BE2C (cell line): ENCODE measurements at regions not wholly inside any gene's neighbourhood (a gene's known extent, or its start where the extent isn't known, plus 50 kb on each side); places are given as distances from the start of the nearest gene placed in this dataset.

Experiments
- DNase-seq: peaks from one replicate; pipeline ENCODE4 v3.0.0-alpha.2; 2020
- H3K27me3 ChIP-seq: fragments of 250-450 bp; sonication (Bioruptor Pico); 2 replicates; pipeline ENCODE4 v1.5.1; 2020; ENCODE audit warnings: mild to moderate bottlenecking
- H3K36me3 ChIP-seq: fragments of 250-450 bp; sonication (Bioruptor Pico); 2 replicates; pipeline ENCODE4 v1.5.1; 2020; ENCODE audit warnings: mild to moderate bottlenecking
- H3K4me1 ChIP-seq: fragments of 250-450 bp; sonication (Bioruptor Pico); 2 replicates; pipeline ENCODE4 v1.5.1; 2020
- H3K4me3 ChIP-seq: 2 replicates; pipeline ENCODE4 v1.5.1; 2011; ENCODE audit warnings: low read depth, low read length
- H3K9me3 ChIP-seq: fragments of 250-450 bp; sonication (Bioruptor Pico); 2 replicates; pipeline ENCODE4 v1.5.1; 2020
- TF ChIP-seq, protein P1 (sequence below): IDR thresholded peaks from 2 replicates; pipeline ENCODE4 v1.5.1; 2012; ENCODE audit warnings: mild to moderate bottlenecking, low read depth, low read length

DNA sequence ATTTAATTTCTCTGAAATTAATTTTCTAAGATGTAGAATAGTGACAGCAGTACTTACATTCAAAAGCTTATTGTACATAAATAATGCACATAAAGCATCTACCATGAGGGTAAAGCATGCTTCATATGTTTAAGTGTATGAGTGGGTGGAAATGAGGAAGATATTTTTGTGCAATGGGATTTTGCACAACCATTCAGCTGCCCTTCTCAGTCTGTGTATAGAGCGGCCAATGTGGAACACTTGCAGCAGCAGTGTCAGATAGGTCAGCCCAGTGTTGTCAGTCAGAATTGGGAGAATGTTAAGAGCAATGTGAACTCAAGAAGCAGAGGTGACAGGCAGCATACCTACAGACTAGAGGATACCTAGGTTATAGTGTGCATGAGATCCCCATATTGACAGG, 72.5 kb upstream of the ATP2B1 start:
- Histone ChIP-seq H3K4me3 (no peak overlapping the region), H3K36me3 (no peaks in the 10 kb centered on the region), H3K27me3 (no peaks in the 10 kb centered on the region), H3K4me1 (no peaks in the 10 kb centered on the region), H3K9me3 (no peaks in the 10 kb centered on the region)
- no peak for DNase-seq
- TF ChIP-seq, protein P1, sequence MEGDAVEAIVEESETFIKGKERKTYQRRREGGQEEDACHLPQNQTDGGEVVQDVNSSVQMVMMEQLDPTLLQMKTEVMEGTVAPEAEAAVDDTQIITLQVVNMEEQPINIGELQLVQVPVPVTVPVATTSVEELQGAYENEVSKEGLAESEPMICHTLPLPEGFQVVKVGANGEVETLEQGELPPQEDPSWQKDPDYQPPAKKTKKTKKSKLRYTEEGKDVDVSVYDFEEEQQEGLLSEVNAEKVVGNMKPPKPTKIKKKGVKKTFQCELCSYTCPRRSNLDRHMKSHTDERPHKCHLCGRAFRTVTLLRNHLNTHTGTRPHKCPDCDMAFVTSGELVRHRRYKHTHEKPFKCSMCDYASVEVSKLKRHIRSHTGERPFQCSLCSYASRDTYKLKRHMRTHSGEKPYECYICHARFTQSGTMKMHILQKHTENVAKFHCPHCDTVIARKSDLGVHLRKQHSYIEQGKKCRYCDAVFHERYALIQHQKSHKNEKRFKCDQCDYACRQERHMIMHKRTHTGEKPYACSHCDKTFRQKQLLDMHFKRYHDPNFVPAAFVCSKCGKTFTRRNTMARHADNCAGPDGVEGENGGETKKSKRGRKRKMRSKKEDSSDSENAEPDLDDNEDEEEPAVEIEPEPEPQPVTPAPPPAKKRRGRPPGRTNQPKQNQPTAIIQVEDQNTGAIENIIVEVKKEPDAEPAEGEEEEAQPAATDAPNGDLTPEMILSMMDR, result no peak

DNA sequence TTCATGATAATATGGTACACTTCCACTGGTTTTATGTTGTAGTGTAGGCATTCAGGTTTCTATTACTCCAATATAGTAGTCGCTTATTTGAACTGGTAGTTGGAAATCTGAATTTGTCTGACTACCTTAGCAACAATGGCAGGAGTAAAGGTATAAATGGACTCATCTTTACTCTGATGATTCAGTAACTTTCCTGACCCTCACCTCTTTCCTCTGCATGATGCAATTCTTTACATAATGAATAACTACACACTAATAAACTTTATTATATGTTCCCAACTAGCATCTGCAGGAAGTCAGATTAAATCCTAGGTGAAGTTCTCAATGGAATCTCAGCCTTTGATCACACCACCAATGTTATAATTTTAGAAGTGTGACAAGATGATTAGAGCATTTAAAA, 70.5 kb upstream of the ATP2B1 start:
- no peak overlapping the region for H3K4me3 ChIP-seq
- no peaks in the 10 kb centered on the region for H3K9me3 ChIP-seq
- no peaks in the 10 kb centered on the region for H3K27me3 ChIP-seq
- DNase-seq, result no peak
- H3K36me3 ChIP-seq, result no peaks in the 10 kb centered on the region
- TF ChIP-seq, protein P1, result no peak
- H3K4me1 ChIP-seq, result no peaks in the 10 kb centered on the region

DNA sequence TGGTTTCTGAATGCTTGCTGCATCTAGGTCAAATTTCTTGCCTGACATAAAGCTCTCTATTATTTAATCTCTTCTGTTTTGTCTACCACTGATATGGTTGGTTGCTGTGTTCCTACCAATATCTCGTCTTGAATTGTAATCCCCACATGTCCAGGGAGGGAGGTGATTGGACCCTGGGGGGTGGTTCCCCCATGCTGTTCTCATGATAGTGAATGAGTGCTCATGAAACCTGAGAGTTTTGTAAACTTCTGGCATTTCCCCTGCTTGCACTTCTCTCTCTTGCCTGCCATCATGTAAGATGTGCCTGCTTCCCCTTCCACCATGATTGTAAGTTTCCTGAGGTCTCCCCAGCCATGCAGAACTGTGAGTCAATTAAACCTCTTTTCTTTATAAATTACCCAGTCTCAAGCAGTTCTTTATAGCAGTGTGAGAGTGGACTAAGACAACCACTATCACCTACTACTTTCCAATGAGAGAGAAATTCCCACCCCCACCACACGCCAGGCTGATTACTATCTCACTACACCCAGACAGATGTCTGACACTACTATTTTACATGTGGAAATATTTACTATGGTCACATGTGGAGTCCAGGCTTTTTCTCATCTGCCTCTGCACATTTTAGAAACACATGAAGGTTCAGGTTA, 69.2 kb upstream of the ATP2B1 start:
- no peak for DNase-seq
- Histone ChIP-seq H3K36me3 (no peaks in the 10 kb centered on the region), H3K4me1 (no peaks in the 10 kb centered on the region), H3K27me3 (no peaks in the 10 kb centered on the region), H3K4me3 (no peak overlapping the region), H3K9me3 (no peaks in the 10 kb centered on the region)
- TF ChIP-seq, protein P1, result no peak

DNA sequence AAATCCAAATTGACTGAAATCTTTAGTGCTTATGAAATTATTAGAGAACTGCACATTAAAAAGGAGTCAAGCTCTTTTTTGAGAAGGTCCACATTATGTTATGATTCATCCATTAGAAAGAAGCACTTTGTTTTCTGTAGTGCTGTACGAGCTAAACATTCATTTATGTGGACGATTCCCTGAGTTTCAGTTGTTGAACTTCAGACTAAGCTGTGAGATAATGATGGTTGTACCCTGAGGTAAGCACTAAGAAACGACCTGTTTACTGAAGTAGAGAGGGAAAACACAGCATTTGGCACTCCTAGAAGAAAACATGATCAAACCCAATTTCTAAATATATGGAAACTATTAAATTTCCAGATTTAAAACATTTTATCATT, 67.3 kb upstream of the ATP2B1 start:
- Histone ChIP-seq H3K9me3 (no peaks in the 10 kb centered on the region), H3K4me3 (no peak overlapping the region), H3K4me1 (no peaks in the 10 kb centered on the region), H3K36me3 (no peaks in the 10 kb centered on the region), H3K27me3 (no peaks in the 10 kb centered on the region)
- no peak for DNase-seq
- TF ChIP-seq, protein P1, result no peak

DNA sequence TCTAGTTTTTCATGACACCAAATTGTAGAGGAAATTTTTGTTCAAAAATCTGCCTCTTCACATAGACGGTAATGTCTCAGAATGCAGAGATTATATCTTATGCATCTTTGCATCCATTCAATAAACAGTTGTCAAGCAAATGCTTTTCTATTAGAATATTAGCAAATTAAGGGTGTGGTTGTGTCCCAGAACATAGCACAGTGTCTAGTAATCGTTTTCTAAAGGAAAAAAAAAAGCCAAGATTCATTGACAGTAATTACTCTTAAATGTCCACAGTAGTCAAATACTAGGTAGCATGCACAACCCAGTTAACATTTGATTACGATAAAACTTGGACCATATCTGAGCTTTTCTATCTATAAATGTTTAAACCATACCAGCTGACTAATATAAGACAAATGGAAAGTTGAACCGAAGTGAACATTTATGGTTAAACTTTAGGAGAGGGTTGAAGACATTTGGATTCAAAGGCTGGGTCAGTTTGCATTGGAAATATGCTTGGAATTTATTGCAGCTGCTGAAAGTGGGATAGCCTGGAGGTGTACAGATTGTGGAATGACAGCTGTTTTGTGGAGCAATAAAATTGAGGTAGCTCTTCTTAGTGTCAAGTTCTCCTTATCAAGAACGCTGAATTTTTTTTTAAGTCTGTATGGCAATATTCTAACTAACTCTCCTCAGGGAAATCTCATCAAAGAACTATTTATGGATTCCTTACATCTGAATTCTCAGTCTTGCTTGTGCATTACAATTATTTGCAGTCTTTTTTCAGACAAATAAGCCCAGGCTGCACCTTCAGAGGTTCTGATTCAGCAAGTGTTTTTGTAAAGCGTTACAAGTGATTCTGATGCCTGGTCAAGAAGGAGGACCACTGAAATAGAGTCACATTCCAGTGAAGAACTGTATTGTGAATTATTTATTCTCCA, 66.7 kb upstream of the ATP2B1 start:
- TF ChIP-seq, protein P1, result no peak
- Histone ChIP-seq H3K4me3 (no peak overlapping the region), H3K27me3 (no peaks in the 10 kb centered on the region), H3K36me3 (no peaks in the 10 kb centered on the region), H3K4me1 (no peaks in the 10 kb centered on the region), H3K9me3 (no peaks in the 10 kb centered on the region)
- DNase-seq, result no peak

DNA sequence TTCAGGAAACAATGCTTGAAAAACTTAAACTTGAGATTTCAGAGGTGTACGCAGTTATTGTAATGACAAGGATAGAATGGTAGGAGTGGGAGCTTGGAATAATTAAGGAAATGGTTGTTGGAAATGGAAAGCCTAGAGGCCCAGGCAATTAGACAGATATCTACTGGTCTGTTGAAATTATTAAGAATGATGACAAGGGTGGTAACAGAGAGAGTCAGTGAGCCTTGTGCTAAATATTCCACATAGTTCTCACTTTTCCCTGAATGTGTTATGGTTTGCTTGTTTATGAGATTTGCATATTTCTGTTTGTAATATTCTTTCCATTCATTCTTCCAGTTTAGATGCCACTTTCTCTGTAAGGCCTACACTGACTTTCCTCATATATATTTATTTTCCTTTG, 66.0 kb upstream of the ATP2B1 start:
- no peak for DNase-seq
- TF ChIP-seq, protein P1, result no peak
- H3K4me3 ChIP-seq, result no peak overlapping the region
- no peaks in the 10 kb centered on the region for H3K36me3 ChIP-seq
- H3K27me3 ChIP-seq, result no peaks in the 10 kb centered on the region
- H3K9me3 ChIP-seq, result no peaks in the 10 kb centered on the region
- H3K4me1 ChIP-seq, result no peaks in the 10 kb centered on the region
